NCI-H2171 (cell line): ENCODE measurements at regions not wholly inside any gene's neighbourhood (a gene's known extent, or its start where the extent isn't known, plus 50 kb on each side); places are given as distances from the start of the nearest gene placed in this dataset.

Experiments used
- DNase-seq: peaks from one replicate; lab custom pipeline; 2025; lab: John Stamatoyannopoulos, UW

DNA sequence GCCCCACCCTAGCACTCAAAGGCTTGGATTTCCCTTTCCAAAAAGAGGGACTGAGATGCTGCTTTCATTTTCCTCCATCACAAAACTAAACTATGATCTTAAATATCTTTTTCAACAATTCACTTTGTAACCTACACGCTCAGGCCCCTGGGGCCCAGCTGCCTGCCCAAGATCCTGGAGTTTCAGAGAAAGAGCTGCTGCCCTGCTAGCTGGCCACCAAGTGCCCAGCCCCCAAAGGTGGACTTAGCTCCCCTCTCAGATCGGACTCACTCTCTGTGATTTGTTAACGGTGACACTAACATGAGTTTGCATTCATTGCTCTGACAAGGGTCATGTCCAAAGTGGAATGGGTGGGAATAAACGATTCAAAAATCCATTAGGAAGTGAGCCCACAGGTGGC, 119.6 kb upstream of the SMAD3 start:
- DNase-seq, result no peak

DNA sequence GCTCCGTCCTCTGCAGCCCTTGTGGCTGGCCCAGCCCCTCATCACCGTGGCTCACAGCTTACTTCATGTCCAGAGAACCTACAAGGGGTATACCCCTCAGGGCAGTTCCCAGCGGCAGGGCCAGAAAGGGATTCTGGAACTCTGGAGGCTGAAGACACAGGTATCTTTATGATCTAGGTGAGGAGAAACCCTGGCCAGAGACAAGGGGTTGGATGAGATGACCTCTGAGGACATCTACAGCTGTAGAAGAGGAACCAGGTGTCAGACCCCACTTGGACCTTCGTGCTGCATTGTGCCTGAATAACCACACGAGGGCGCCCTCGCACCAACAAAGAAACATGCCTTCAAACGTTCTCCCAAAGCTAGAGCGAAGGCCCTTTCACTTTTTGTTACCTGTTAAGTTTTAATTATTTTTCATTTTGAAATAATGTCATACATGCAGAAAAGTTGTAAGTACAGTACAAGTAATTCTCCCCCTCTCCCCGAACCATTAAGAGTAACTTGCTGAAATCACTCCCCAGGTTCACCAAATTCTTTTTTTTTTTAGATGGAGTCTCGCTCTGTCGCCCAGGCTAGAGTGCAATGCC, 118.7 kb upstream of the SMAD3 start:
- DNase-seq, result no peak

DNA sequence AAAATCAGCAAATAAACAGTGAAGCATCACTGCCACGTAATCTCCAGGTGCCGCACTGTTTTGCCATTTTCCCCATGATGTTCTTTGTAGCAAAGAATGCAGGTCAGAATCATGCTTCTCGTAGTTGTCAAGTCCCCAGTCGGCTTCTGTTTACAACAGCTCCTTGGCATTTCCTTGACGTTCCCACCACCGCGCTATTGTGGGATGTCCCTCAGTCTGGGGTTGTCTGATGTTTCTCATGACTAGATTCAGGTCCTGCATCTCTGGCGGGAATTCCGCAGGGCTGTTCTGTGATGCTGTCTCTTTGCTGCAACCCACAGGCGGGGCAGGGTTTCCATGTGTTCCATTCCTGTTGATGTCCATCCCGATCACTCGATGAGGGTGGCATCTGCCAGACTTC, 117.9 kb upstream of the SMAD3 start:
- no peak for DNase-seq

DNA sequence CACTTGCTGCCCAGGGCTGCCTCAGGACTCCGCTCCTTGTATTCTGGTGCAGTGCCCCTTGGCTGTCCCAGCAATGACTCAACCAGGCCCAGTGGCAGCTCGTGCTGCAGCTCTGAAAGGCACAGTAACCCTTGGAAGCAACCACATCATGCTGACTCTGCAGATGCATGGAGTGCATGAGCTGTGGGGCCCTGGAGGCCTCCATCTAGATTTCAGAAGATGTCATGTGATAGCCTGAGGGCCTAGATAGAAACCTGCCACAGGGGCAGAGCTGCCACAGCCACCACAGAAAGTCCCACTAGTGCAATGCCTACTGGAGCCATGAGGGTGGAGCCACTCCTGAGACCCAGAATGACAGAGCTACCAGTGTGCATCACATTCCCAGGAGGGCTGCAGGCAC, 117.1 kb upstream of the SMAD3 start:
- DNase-seq, result no peak

DNA sequence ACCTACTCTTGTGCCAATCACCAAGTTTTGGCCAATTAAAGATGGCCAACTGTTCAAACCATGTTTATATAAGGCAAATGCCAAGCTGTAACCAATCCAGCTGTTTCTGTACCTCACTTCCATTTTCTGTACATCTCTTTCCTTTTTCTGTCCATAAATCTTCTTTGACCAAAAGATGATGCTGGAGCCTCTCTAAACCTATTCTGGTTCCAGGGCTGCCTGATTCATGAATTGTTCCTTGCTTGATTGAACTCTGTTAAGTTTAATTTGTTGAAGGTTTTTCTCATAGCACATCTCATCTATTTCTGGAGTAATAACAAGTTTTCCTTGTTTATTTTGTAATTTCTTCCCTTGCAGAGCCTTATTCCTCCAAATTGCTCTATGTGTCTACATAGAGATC, 115.3 kb upstream of the SMAD3 start:
- no peak for DNase-seq

DNA sequence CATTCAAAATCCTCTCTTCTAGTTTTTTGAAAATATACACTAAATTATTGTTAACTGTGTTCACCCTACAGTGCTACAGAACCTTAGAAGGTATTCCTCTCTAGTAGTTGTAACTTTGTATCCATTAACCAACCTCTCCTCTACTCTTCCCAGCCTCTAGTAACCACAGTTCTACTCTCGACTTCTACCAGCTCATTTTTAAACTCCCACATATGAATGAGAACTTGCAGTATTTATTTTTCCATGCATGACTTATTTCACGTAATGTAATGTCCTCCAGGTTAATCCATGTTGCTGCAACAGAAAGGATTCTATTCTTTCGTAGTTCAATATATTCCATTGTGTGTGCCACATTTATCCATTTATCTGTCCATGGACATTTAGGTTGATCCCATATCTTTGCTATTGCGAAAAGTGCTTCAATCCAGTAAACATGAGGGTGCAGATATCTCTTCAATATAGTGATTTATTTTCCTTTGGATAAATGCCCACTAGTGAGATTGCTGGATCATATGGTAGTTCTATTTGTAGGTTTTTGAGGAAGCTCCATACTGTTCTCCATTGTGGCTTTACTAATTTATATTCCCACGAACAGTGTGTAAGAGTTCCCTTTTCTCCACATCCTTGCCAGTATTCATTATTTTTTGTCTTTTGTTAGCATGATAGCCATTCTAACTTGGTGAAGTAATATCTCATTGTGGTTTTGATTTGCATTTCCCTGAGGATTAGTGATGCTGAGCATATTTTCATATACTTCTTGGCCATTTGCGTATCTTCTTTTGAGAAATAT, 113.7 kb upstream of the SMAD3 start:
- DNase-seq, result no peak

DNA sequence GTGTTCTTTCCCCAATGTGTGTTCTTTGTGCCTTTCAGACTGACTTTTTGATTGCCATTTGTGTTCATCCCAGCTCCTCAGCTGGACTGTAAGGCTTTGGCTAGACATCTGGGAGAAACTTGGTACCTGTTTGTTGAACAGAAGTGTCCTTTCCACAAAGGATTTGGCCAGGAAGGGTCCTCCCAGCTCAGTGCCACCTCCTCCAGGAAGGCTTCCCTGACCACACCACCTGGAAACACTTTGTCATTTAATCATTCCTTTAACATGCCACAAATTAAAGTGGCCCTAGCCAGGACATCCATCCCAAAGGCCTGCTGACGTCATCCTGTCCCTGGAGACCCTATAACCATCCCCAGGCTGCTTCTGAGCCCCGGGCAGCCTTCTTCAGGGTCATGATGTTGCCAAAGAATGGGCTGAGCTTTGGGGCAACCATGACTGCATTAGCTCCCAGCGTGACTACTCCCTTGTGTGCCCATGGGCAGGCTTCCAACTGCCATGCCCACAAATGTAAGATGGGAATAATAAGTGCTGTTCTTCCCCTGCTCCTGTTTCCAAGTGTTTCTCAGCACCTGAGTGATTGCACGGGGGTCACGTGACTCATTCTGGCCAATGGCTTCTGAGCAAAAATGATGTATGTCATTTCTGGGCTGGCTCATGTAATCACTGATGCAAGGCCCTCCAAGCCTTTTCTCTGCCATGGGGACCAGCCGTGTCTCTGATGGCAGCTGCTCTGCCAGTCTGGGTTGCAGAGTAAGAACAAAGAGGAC, 112.5 kb upstream of the SMAD3 start:
- DNase-seq, result no peak

DNA sequence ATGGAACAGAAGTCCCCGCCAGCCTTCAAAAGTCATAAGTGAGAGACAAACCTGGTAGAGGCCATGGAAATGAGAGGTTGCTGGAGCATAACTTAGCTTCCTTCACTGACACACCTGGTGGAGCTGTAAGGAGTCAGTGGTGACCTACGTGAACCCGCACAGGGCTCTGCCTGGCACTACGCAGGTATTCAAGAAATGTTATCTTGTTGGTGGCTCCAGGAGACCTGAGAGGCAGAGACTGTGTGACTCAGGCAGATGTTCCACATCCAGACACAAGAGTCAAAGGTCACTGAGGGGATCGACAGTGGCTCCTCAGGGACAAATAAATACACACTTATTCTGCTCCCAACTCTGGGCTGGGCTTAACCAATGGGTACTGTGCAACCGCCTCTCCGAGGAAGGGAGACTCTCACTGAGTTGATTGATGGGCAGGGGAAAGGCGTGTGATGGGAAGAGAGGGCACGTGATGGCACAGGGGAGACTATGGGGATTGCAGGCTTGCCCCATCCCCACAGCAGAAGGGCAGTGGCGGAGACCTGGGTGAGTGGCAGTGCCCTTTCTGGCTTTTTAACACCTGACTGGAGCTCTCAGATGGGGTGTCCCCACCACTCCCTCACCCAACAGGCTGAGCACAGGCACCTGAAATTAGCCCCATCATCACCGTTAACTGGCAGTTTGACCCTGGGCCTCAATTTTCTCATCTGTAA, 111.7 kb upstream of the SMAD3 start:
- DNase-seq, result no peak

DNA sequence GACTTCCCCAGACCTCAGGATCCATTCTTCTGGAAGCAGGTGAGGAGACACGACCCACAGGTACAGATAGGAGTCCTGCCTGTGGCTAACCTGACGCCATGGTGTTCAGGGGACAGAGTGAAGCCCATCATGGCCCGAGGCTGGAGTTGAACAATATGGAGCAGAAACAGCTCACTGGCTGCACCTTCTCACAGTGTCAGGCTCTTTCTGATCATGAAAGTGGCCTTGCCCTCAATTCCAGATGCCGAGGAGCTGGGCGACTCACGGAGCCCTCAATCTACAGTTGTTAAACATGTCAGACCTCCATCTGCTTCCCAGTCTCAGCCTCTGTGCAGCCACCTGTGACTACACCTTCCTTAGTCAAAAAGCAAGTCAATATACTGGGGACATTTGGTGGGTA, 110.8 kb upstream of the SMAD3 start:
- DNase-seq, result no peak

DNA sequence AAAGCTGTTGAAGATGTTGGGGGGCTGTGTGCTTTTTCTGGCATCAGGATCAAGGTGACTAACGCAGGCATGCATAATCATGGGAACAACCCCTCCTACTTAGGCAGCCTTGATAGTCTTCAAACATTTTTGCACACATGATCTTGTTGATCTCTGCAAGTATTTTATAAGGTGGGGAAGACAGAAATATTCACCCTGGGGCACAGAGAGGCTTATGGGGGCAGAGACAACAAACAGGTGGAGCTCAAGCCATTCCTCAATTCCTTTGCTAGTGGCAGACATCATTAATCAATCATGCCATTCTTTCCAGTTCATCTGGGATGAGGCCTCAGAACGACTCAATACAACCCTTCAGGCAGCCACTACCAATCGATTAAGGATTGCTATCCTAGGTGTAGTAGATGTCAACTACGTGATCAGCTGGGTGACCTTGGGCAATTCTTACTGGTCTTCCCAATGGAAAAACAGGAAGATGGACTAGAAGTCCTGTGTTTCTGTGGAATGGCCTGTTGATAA, 110.3 kb upstream of the SMAD3 start:
- no peak for DNase-seq

DNA sequence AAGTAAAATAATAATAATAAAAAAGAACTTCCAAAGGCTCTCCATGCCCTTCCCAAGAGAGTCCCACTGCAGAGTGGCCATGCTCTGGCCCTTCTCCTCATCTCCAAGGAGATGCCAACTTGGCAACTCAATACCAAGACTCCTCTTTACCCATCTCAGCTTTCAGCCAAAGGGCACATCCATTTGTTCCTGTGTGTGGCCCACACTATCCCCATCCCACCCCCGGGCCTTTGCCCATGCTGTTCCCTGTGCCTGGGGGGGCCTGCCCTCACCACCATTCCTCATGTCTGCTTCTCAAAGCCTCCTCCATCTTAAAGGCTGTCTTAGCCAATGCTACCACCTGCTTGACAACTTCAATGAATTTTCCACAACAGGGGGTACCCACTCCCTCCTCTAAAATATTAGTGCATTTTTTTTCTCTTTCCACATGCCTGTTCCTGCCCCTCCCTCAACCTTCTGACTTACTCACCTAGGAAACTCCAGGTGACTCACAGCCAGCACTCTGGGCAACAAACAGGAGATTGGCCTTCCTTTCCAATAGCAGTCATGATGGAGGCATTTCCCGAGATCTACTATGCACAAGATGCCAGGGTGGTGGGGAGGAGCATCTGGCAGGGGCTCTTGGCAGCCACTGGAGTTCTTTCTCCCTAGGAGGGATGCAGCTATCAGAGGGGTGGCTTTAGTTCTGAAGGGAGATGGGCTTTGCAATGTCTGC, 109.4 kb upstream of the SMAD3 start:
- no peak for DNase-seq

DNA sequence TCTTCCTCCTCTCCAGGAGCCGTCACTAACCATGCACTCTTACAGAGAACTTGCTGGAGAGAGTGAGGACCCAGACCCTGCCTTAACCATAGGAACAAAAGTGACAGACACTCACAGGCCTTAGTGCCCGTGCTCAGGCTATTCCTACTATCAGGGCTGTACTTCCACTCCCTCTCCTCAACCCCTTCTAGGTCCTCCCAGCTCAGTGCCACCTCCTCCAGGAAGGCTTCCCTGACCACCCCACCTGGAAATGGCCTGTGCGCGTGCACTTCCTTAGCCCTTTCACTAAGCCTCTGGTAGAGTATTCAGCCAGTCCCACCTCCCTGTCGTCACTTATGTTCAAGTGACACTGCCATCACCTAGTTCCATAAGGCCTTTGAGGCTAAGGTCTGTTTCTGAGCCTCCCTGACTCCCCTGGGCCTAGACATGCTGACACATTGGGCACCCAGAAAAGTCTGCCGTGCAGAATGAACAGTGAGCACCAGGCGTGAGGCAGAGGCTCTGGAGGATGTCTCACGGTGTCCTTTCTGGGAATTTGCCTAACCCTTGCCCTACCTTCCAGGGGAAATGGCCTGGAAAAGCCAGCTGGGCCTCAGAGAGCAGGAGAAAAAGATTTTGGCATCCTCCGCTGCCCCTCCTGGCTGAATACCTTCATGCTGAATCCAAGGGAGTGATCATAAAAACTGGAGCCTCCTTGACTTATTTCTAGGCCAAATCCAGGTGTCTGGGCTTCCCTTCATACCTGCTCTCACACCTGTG, 108.6 kb upstream of the SMAD3 start:
- no peak for DNase-seq

DNA sequence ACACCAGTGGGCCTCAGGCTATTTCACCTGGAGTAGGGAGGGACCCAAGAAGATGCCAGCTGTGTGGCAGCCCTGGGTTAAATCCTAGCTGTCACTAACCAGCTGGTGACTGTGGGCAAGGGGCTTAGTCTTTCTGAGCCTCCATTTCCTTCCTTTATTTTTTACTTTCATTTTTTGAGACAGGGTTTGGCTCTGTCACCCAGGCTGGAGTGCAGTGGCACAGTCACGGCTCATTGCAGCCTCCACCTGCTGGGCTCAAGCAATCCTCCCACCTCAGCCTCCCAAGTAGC, 108.0 kb upstream of the SMAD3 start:
- DNase-seq, result no peak

DNA sequence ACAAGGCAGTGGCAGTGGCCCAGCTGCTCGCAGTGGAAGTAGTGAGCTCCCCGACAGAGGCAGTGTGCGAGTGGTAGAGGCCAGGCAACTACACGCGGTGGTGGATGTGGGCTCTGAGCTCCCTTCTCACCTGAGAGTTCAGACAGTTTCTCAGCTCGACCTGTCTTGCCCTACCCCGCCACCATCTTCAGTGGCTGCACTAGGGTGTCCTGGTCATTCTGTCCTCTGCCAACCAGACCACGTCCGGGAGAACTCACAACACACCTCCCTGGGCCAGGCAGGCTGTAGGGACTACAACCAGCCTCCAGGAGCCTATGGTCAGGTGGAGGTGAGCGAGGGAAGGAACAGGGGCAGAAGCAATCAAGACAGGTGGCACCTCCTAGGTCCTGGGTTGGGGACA, 106.3 kb upstream of the SMAD3 start:
- DNase-seq, result no peak

DNA sequence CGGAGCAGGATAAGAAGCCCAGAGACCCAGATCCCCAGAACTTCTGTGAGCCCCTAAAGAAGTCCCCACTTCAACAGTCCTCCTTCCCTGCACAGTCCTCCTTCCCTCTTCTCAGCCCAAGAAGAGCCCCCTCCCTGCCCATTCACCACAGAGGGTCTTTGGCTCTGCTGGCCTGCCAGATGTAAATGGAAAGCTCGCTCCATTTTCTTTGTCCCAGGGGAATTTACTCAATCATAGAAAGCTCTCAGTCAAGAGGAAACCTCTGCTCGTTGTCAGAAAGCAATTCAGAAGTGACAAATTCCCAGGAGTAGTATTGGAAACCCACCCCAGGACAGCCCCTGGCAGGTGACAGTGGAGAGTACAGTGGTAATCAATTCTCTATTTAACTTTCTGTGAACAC, 105.5 kb upstream of the SMAD3 start:
- DNase-seq, result no peak

DNA sequence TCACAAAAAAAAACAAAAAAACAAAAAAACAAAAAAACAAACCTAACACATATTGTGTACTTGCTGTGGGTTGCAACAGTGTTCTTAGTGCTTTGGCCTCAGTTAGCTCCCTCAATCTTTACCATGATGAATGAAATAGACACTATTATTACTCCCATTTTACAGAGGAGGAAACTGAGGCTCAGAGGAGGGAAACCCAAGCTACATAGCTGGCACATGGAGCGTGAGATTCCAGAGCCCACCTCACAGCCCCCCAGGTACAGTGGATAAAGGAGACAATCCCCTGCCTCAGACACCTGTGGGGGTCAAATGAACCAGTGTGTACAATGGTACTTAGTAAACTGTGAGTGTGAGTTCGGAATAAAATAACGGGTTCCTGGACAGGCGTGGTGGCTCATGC, 104.9 kb upstream of the SMAD3 start:
- no peak for DNase-seq

DNA sequence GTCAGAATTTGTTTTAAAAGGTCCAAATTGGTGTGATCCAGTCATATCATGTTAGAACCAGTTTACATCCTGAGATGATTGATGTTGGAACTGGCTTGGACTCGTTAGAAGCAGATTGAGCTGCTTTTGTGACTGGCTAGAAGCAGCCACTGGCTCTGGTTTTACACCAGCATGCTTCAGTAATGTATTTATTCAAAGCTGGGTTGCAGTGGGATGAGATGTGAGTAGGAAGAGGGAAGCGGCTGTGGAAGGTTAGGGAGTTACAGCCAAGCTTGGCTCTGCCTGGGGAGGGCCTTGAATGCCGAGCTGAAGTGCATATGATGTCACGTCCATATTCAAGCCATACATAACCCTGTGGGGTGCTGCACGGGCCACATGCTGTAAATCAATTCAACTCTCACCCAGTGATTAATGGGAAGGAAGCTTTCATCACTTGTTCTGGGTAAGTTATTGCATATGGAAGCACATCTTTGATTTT, 104.0 kb upstream of the SMAD3 start:
- DNase-seq, result no peak

DNA sequence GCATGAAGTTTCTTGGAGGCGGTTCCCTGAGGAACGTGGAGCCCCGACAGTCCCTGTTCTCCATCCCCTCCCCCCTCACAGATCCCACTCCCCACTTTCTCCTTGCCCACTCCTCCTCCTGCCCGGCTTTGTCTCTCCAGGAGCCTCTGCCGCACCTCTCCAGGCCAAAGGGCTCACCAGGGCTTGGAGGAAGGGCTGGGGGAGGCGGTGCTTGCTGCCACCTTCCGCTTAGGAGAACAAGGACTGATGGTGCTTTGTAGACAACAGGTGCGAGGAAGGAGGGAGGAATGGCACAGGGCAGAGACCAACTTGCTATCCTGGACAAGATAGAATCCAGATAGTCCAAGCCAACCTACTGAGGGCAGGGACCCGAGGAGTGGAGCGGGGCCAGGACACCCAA, 103.5 kb upstream of the SMAD3 start:
- DNase-seq, result no peak

DNA sequence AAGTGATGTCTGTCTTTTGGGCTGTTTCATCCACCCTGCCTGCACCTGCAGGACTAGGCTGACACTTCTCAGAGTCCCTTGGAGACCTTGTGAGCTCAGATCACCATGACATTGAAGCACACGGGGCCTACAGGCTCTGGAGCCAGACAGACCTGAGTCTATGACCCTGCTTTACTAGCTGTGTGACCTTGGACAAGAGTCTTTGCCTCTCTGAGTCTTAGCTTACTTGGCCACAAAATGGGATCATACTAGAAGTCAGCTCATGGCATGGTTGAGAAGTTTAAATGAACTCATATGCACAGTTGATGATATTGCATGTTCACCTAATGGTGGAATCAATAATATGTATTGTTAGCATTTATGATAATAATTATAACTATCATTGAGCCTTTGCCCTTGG, 102.9 kb upstream of the SMAD3 start:
- no peak for DNase-seq

DNA sequence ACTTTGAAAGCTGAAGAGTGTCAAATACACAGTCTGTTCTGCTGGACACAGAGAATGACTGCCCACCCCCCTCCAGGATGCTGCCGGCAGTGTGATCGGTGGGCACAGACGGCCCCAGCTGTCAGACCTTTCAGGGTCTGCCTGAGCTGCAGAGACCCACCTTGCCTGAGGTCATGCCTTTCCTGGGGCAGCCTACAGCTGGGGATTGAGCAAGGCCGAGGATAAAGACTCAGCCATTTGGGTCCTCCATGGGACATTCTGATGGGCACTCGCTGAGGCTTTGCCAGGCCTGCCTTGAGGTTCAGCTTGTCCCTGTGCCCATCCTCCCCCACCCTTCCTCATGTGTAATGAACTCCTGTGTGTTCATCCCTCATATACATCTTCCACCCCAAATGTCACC, 102.3 kb upstream of the SMAD3 start:
- DNase-seq, result no peak

DNA sequence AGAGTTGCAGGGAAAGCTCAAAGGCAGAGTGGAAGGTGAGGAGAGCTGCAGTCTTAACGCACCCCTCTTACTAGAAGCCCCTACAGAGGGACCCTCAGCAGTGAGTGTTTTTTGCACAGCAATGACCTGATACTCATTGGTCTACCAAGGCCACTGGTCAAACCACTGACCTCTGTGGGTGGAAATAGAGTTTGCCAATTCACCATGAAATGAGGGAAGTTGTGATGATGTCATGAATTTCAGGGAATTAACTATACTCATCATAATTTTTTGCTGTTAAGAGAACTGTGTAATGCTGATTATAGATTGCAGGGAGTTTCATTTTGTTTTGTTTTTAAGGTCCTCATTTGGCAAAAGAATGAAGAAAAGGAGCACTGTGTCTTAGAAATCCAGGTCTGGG, 101.7 kb upstream of the SMAD3 start:
- DNase-seq, result no peak
